WTC11 (cell line): ENCODE measurements at regions not wholly inside any gene's neighbourhood (a gene's known extent, or its start where the extent isn't known, plus 50 kb on each side); places are given as distances from the start of the nearest gene placed in this dataset.

Experiments
- ATAC-seq: fragments of 200-7000 bp; cut with Tn5 transposase; 2 replicates; pipeline ENCODE4 v1.10.0; 2021; ENCODE audit warnings: mild to moderate bottlenecking, moderate library complexity
- CTCF ChIA-PET: fragments of 300-600 bp; sonication (Branson Sonifier 250); formaldehyde crosslinking; loops from one replicate; lab custom pipeline; 2021; ENCODE audit warnings: antibody characterized with exemption; lab: Charles Lee
- POLR2A ChIA-PET: fragments of 350-600 bp; sonication (Branson Sonifier 250); formaldehyde crosslinking; loops from one replicate; lab custom pipeline; 2021; ENCODE audit warnings: antibody characterized with exemption; lab: Charles Lee
- DNase-seq: peaks from one replicate; pipeline ENCODE4 v3.0.0; 2021; ENCODE audit warnings: low spot score
- H3K27ac Mint-ChIP-seq: 2 replicates; pipeline ENCODE4 v1.8.0; 2021; ENCODE audit warnings: mixed read lengths
- H3K27me3 Mint-ChIP-seq: 2 replicates; pipeline ENCODE4 v1.8.0; 2021; ENCODE audit warnings: low read depth, mild to moderate bottlenecking, moderate library complexity, mixed read lengths
- H3K36me3 Mint-ChIP-seq: 2 replicates; pipeline ENCODE4 v1.8.0; 2021; ENCODE audit warnings: mixed read lengths
- H3K4me1 Mint-ChIP-seq: 2 replicates; pipeline ENCODE4 v1.8.0; 2022; ENCODE audit warnings: mixed read lengths
- H3K4me3 Mint-ChIP-seq: 2 replicates; pipeline ENCODE4 v1.8.0; 2021; ENCODE audit warnings: mild to moderate bottlenecking, moderate library complexity, mixed read lengths
- H3K9me3 Mint-ChIP-seq: 2 replicates; pipeline ENCODE4 v1.8.0; 2021; ENCODE audit warnings: mixed read lengths
- ATF1 ChIP-seq: sonication (generic); formaldehyde crosslinking; IDR thresholded peaks from 2 replicates; pipeline ENCODE4 v1.8.1; 2023; ENCODE audit warnings: mild to moderate bottlenecking, moderate library complexity, missing genetic modification reagents
- CTCF ChIP-seq: fragments of 200-600 bp; IDR thresholded peaks from 2 replicates; pipeline ENCODE4 v1.8.0; 2022; ENCODE audit warnings: antibody characterized with exemption
- E2F1 ChIP-seq: sonication (generic); formaldehyde crosslinking; IDR thresholded peaks from 2 replicates; pipeline ENCODE4 v1.8.0; 2022; ENCODE audit warnings: mild to moderate bottlenecking, missing genetic modification reagents
- EMX1 ChIP-seq: fragments of 250-450 bp; sonication (Bioruptor Pico); IDR thresholded peaks from 2 replicates; pipeline ENCODE4 v1.8.0; 2021; ENCODE audit warnings: mild to moderate bottlenecking
- ESRRA ChIP-seq: sonication (generic); formaldehyde crosslinking; IDR thresholded peaks from 2 replicates; pipeline ENCODE4 v1.8.1; 2022; ENCODE audit warnings: mild to moderate bottlenecking, missing genetic modification reagents, borderline replicate concordance
- FOXJ3 ChIP-seq: sonication (generic); formaldehyde crosslinking; IDR thresholded peaks from 2 replicates; pipeline ENCODE4 v1.9.0; 2021; ENCODE audit warnings: missing genetic modification reagents, mild to moderate bottlenecking, borderline replicate concordance
- GRHL2 ChIP-seq: fragments of 250-450 bp; sonication (Bioruptor Pico); IDR thresholded peaks from 2 replicates; pipeline ENCODE4 v1.8.0; 2022; ENCODE audit warnings: mild to moderate bottlenecking, moderate library complexity; ENCODE audit not compliant: insufficient replicate concordance, severe bottlenecking
- JAZF1 ChIP-seq: fragments of 250-450 bp; sonication (Bioruptor Pico); IDR thresholded peaks from 2 replicates; pipeline ENCODE4 v1.9.0; 2021; ENCODE audit warnings: moderate library complexity, mild to moderate bottlenecking, inconsistent platforms
- NFATC4 ChIP-seq: fragments of 250-450 bp; sonication (Bioruptor Pico); IDR thresholded peaks from 2 replicates; pipeline ENCODE4 v1.9.0; 2021; ENCODE audit warnings: mild to moderate bottlenecking
- NFE2L1 ChIP-seq: sonication (generic); formaldehyde crosslinking; IDR thresholded peaks from 2 replicates; pipeline ENCODE4 v1.8.1; 2023; ENCODE audit warnings: missing genetic modification reagents
- NFYB ChIP-seq: sonication (generic); formaldehyde crosslinking; conservative IDR thresholded peaks from 2 replicates; pipeline ENCODE4 v1.8.0; 2022; ENCODE audit warnings: low read depth, missing genetic modification reagents
- OVOL2 ChIP-seq: fragments of 250-450 bp; sonication (Bioruptor Pico); IDR thresholded peaks from 2 replicates; pipeline ENCODE4 v1.9.0; 2021; ENCODE audit warnings: mild to moderate bottlenecking, borderline replicate concordance
- SMAD4 ChIP-seq: sonication (generic); formaldehyde crosslinking; IDR thresholded peaks from 2 replicates; pipeline ENCODE4 v1.8.0; 2022; ENCODE audit warnings: mild to moderate bottlenecking, missing genetic modification reagents
- SP1 ChIP-seq: sonication (generic); formaldehyde crosslinking; conservative IDR thresholded peaks from 2 replicates; pipeline ENCODE4 v1.8.1; 2022; ENCODE audit warnings: missing genetic modification reagents
- TCF7 ChIP-seq: sonication (generic); formaldehyde crosslinking; IDR thresholded peaks from 2 replicates; pipeline ENCODE4 v1.8.0; 2022; ENCODE audit warnings: mild to moderate bottlenecking, low read depth, missing genetic modification reagents, moderate library complexity
- TEAD1 ChIP-seq: sonication (generic); formaldehyde crosslinking; IDR thresholded peaks from 2 replicates; pipeline ENCODE4 v1.8.0; 2022; ENCODE audit warnings: mild to moderate bottlenecking, missing genetic modification reagents
- TEAD4 ChIP-seq: sonication (generic); formaldehyde crosslinking; IDR thresholded peaks from 2 replicates; pipeline ENCODE4 v1.8.0; 2022; ENCODE audit warnings: mild to moderate bottlenecking, missing genetic modification reagents
- TP53 ChIP-seq: sonication (generic); formaldehyde crosslinking; IDR thresholded peaks from 2 replicates; pipeline ENCODE4 v1.8.1; 2023; ENCODE audit warnings: mild to moderate bottlenecking, missing genetic modification reagents
- ZNF121 ChIP-seq: sonication (generic); formaldehyde crosslinking; IDR thresholded peaks from 2 replicates; pipeline ENCODE4 v1.8.0; 2023; ENCODE audit warnings: missing genetic modification reagents
- ZNF219 ChIP-seq: sonication (generic); formaldehyde crosslinking; IDR thresholded peaks from 2 replicates; pipeline ENCODE4 v1.8.0; 2023; ENCODE audit warnings: missing genetic modification reagents, mild to moderate bottlenecking, borderline replicate concordance
- ZNF281 ChIP-seq: sonication (generic); formaldehyde crosslinking; IDR thresholded peaks from 2 replicates; pipeline ENCODE4 v1.8.0; 2023; ENCODE audit warnings: mild to moderate bottlenecking, missing genetic modification reagents
- ZNF416 ChIP-seq: fragments of 250-450 bp; sonication (Bioruptor Pico); IDR thresholded peaks from 2 replicates; pipeline ENCODE4 v1.9.0; 2021; ENCODE audit warnings: mild to moderate bottlenecking, inconsistent platforms
- ZNF425 ChIP-seq: fragments of 250-450 bp; sonication (Bioruptor Pico); conservative IDR thresholded peaks from 2 replicates; pipeline ENCODE4 v1.9.0; 2021; ENCODE audit warnings: mild to moderate bottlenecking
- ZNF512 ChIP-seq: sonication (generic); formaldehyde crosslinking; IDR thresholded peaks from 2 replicates; pipeline ENCODE4 v1.8.1; 2022; ENCODE audit warnings: missing genetic modification reagents, borderline replicate concordance
- ZNF671 ChIP-seq: fragments of 250-450 bp; sonication (Bioruptor Pico); IDR thresholded peaks from 2 replicates; pipeline ENCODE4 v1.8.0; 2021; ENCODE audit warnings: mild to moderate bottlenecking

- POLR2A ChIA-PET, result no interaction called here
- CTCF ChIA-PET, result interaction anchor here (1.0 to 2.4 kb wide), 2 partner anchors 11 to 197 kb away, joined by 3 to 10 read pairs; no protein-coding TSS in a partner anchor
- no peak for ATAC-seq
Observed at GRCh38 chr5:72622170-72622760, 115.1 kb upstream of the ZNF366 start.

GRCh38 chr5:72621576-72621975 is 114.4 kb upstream of the ZNF366 start:
- CTCF ChIA-PET, result interaction anchor here (1.0 to 2.4 kb wide), 2 partner anchors 10 to 197 kb away, joined by 3 to 10 read pairs; no protein-coding TSS in a partner anchor
- ATAC-seq, result no peak
- H3K27me3 Mint-ChIP-seq, result peaks cover 6% of the 10 kb centered on the region
- no peak overlapping the region for H3K27ac Mint-ChIP-seq
- no peak overlapping the region for H3K4me3 Mint-ChIP-seq
- H3K9me3 Mint-ChIP-seq, result no peaks in the 10 kb centered on the region
- POLR2A ChIA-PET, result no interaction called here
- peaks cover 29% of the 10 kb centered on the region for H3K4me1 Mint-ChIP-seq
- TF ChIP-seq NFYB (CRISPR knock-in tag) (no peak), CTCF (no peak), JAZF1 (no peak), SP1 (CRISPR knock-in tag) (no peak), E2F1 (CRISPR knock-in tag) (no peak), ZNF121 (CRISPR knock-in tag) (no peak), NFATC4 (no peak), FOXJ3 (no peak), TEAD4 (no peak), OVOL2 (CRISPR knock-in tag) (no peak), GRHL2 (CRISPR knock-in tag) (no peak), TP53 (CRISPR knock-in tag) (no peak), ZNF416 (CRISPR knock-in tag) (no peak), ZNF512 (no peak)
- TF ChIP-seq, all 79 proteins: peak for 0
- no peak for DNase-seq
- H3K36me3 Mint-ChIP-seq, result no peaks in the 10 kb centered on the region

More at GRCh38 chr5:72622170-72622760, 115.1 kb upstream of the ZNF366 start:
- DNase-seq, result no peak
- no peaks in the 10 kb centered on the region for H3K36me3 Mint-ChIP-seq
- TF ChIP-seq ATF1 (CRISPR knock-in tag), result no peak
- TF ChIP-seq SP1 (CRISPR knock-in tag), result no peak
- no peak for TF ChIP-seq NFE2L1 (CRISPR knock-in tag)
- TF ChIP-seq ESRRA (CRISPR knock-in tag), result no peak
- TF ChIP-seq SMAD4, result no peak
- H3K4me3 Mint-ChIP-seq, result no peak overlapping the region
- no peaks in the 10 kb centered on the region for H3K9me3 Mint-ChIP-seq
- peaks cover 4% of the 10 kb centered on the region for H3K27me3 Mint-ChIP-seq
- H3K27ac Mint-ChIP-seq, result no peak overlapping the region
- H3K4me1 Mint-ChIP-seq, result peaks cover 29% of the 10 kb centered on the region

GRCh38 chr5:72619677-72620076 is 112.5 kb upstream of the ZNF366 start:
- no peak for DNase-seq
- Mint-ChIP-seq H3K27me3 (peaks cover 6% of the 10 kb centered on the region), H3K9me3 (no peaks in the 10 kb centered on the region), H3K36me3 (no peaks in the 10 kb centered on the region), H3K27ac (no peak overlapping the region), H3K4me1 (peaks cover 29% of the 10 kb centered on the region), H3K4me3 (no peak overlapping the region)
- ChIA-PET POLR2A (no interaction called here), CTCF (interaction anchor here (1.0 to 1.8 kb wide), 2 partner anchors 9 to 199 kb away, joined by 3 to 13 read pairs; no protein-coding TSS in a partner anchor)
- no peak for ATAC-seq
- TF ChIP-seq FOXJ3 (no peak), ZNF219 (CRISPR knock-in tag) (no peak), TCF7 (CRISPR knock-in tag) (no peak), ZNF671 (CRISPR knock-in tag) (no peak), ZNF281 (CRISPR knock-in tag) (no peak), EMX1 (no peak), ZNF425 (CRISPR knock-in tag) (no peak), TEAD1 (CRISPR knock-in tag) (no peak)
